Naive thymus-derived CD8-positive, alpha-beta T cell (primary cell): ENCODE measurements at regions not wholly inside any gene's neighbourhood (a gene's known extent, or its start where the extent isn't known, plus 50 kb on each side); places are given as distances from the start of the nearest gene placed in this dataset.

ENCODE experiments used
- ATAC-seq, 2 donors: fragments of 150-1000 bp; cut with Tn5 transposase in 1 of 2; sonication (Bioruptor Pico), chemical (Tn5 transposase) in 1 of 2; 1 replicate in 1 of 2; 2 replicates in 1 of 2; pipeline ENCODE4 v1.10.0; 2021; ENCODE audit warnings: mild to moderate bottlenecking in 2 of 2, moderate library complexity in 2 of 2
- POLR2A ChIA-PET: fragments of 350-600 bp; sonication (Branson Sonifier 250); formaldehyde crosslinking; loops from one replicate; lab custom pipeline; 2021; ENCODE audit warnings: antibody characterized with exemption; lab: Charles Lee
- DNase-seq, 10 donors: peaks; one replicate each; pipeline versions ENCODE4 v3.0.0 to v3.0.0-alpha.2; 2020 to 2022
- H3K27ac Mint-ChIP-seq, 10 donors: one replicate each; pipeline ENCODE4 v1.8.0; 2020 to 2022; ENCODE audit warnings: mild to moderate bottlenecking in 10 of 10, mixed read lengths in 10 of 10, moderate library complexity in 4 of 10, inconsistent platforms in 1 of 10
- H3K27me3 Mint-ChIP-seq, 5 donors: one replicate each; pipeline ENCODE4 v1.8.0; 2021 to 2022; ENCODE audit warnings: mixed read lengths in 5 of 5
- H3K36me3 Mint-ChIP-seq, 3 donors: one replicate each; pipeline ENCODE4 v1.8.0; 2020 to 2022; ENCODE audit warnings: mixed read lengths in 3 of 3, mild to moderate bottlenecking in 2 of 3, inconsistent platforms in 1 of 3
- H3K4me1 Mint-ChIP-seq, 4 donors: one replicate each; pipeline ENCODE4 v1.8.0; 2021 to 2022; ENCODE audit warnings: mixed read lengths in 4 of 4
- H3K4me3 Mint-ChIP-seq, 10 donors: one replicate each; pipeline ENCODE4 v1.8.0; 2020 to 2022; ENCODE audit warnings: mild to moderate bottlenecking in 10 of 10, mixed read lengths in 10 of 10, moderate library complexity in 6 of 10, inconsistent platforms in 1 of 10
- H3K9me3 Mint-ChIP-seq, 9 donors: one replicate each; pipeline ENCODE4 v1.8.0; 2020 to 2022; ENCODE audit warnings: mixed read lengths in 9 of 9, mild to moderate bottlenecking in 3 of 9, inconsistent platforms in 1 of 9, moderate library complexity in 1 of 9

DNA sequence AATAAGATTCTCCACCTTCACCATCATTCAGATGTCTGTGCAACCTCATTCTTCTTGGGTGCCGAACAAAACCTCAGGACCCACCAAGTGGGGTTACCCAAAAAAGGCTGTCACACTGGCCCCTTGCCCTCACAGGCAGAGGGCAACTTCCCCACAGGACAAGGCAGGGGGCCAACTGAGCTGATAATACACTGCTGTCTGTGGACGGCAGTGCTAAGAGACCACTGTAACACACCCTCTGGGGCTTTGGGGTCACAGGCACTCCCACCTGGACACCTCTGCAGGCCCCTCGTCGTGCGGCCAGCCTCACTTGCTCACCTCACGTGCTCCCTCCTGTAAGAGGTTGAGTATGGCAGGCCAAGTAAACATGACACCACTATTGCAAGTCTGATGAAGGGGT, 515.8 kb upstream of the COX7C start:
- POLR2A ChIA-PET, result no interaction called here
- no peaks in the 10 kb centered on the region for H3K4me1 Mint-ChIP-seq
- H3K36me3 Mint-ChIP-seq, result no peaks in the 10 kb centered on the region
- ATAC-seq (no peak), DNase-seq (no peak)
- no peaks in the 10 kb centered on the region for H3K27me3 Mint-ChIP-seq
- H3K9me3 Mint-ChIP-seq, result peaks cover 0 to 3% (median 0%) of the 10 kb centered on the region in 9 donors
- no peak overlapping the region for H3K4me3 Mint-ChIP-seq
- H3K27ac Mint-ChIP-seq, result no peak overlapping the region

DNA sequence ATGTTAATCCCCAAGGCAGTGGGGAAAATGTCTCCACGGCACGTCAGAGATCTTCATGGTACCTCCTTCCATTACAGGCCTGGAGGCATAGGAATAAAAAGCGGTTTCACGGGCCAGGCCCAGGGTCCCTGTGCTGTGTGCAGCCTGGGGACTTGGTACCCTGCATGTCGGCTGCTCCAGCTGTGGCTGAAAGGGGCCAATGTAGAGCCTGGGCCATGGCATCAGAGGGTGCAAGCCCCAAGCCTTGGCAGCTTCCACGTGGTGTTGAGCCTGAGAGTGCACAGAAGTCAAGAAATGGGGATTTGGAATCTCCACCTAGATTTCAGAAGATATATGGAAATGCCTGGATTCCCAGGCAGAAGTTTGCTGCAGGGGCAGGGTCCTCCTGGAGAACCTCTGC, 508.9 kb upstream of the COX7C start:
- no peak for DNase-seq
- Mint-ChIP-seq H3K36me3 (peaks cover 0 to 4% (median 0%) of the 10 kb centered on the region in 3 donors), H3K9me3 (peaks cover 0 to 26% (median 6%) of the 10 kb centered on the region in 9 donors), H3K4me1 (no peaks in the 10 kb centered on the region), H3K4me3 (no peak overlapping the region), H3K27me3 (no peaks in the 10 kb centered on the region), H3K27ac (no peak overlapping the region)
- POLR2A ChIA-PET, result no interaction called here
- no peak for ATAC-seq

DNA sequence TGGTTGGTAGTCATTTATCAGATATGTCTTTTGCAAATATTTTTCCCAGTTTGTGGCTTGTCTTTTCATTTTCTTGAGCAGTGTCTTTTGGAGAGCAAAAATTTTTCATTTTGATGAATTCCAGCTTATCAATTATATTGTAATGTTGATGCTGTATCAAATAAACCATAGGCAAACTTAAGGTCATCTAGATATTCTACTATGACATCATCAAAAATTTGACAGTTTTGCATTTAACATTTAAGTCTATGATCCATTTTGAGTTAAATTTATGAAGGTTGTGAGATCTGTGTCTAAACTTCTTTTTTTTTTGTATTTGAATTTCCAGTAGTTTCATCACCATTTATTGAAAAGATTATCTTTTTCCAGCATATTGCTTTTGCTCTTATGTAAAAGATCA, 505.5 kb upstream of the COX7C start:
- no peak overlapping the region for H3K4me3 Mint-ChIP-seq
- no peak overlapping the region for H3K27ac Mint-ChIP-seq
- no peaks in the 10 kb centered on the region for H3K4me1 Mint-ChIP-seq
- H3K27me3 Mint-ChIP-seq, result no peaks in the 10 kb centered on the region
- peaks cover 0 to 26% (median 6%) of the 10 kb centered on the region in 9 donors for H3K9me3 Mint-ChIP-seq
- H3K36me3 Mint-ChIP-seq, result peaks cover 0 to 4% (median 0%) of the 10 kb centered on the region in 3 donors
- POLR2A ChIA-PET, result no interaction called here
- ATAC-seq (no peak), DNase-seq (no peak)

DNA sequence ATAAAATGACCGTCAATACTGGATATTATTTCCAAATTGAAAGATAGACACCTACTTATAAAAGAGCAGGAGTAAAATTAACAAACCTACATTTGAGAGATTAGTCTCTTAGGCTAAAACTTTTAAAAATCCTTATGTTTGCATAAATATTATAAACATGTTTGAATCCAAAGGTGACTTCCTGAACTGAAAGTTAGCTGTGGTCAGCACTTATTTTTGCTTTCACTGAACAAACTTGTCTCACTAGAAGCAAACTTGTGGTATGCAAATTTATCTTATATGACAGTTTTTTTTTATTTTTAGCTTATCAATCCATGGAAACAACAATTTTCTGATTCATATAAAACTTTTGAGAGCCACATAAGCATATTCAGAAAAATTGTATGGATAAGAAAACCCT, 502.6 kb upstream of the COX7C start:
- POLR2A ChIA-PET, result no interaction called here
- Mint-ChIP-seq H3K4me1 (no peaks in the 10 kb centered on the region), H3K27ac (no peak overlapping the region), H3K36me3 (no peaks in the 10 kb centered on the region), H3K27me3 (no peaks in the 10 kb centered on the region), H3K9me3 (peaks cover 0 to 19% (median 5%) of the 10 kb centered on the region in 9 donors), H3K4me3 (no peak overlapping the region)
- ATAC-seq (no peak), DNase-seq (no peak)

DNA sequence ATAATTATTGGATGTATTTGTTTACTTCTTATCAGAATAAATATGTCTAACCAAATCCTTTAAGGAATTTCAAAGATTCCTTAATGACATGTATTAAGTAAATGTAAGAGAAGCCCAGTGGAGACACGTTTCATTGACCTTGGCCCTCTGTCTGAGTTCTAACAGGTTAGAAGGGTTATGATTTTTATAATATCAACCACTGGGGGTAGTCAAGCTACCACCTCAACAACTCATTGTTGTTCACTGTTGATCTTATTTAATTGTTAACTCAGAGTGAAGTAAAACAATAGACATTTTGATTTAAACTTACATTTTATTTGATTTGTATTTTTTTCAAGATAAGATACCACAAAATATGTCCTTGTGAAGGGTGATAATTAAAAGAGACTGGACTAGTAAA, 499.2 kb upstream of the COX7C start:
- ATAC-seq, result no peak
- H3K27ac Mint-ChIP-seq, result no peak overlapping the region
- POLR2A ChIA-PET, result no interaction called here
- H3K4me1 Mint-ChIP-seq, result no peaks in the 10 kb centered on the region
- no peaks in the 10 kb centered on the region for H3K36me3 Mint-ChIP-seq
- no peaks in the 10 kb centered on the region for H3K27me3 Mint-ChIP-seq
- no peak overlapping the region for H3K4me3 Mint-ChIP-seq
- DNase-seq, result no peak
- peaks cover 0 to 2% (median 0%) of the 10 kb centered on the region in 9 donors for H3K9me3 Mint-ChIP-seq

DNA sequence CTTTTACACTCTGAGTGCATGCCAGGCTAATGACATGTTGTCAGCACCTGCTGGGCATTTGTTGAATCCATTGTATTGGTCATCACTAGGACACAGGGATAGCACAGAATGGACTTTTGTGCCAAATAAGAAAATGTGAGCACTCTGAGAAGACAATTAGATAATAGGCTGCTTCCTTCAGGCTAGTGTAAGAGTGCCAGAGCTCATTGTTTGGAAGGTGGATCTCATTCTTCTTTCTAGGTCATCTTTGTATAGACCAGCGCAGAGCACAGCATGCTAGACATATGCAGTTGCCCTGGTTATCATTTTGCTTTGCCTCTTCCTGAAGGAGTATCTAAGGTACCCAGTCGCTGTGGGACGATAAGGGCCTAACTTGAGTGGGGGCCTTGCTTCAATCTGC, 493.4 kb upstream of the COX7C start:
- Mint-ChIP-seq H3K27me3 (no peaks in the 10 kb centered on the region), H3K9me3 (peaks cover 0 to 9% (median 0%) of the 10 kb centered on the region in 9 donors), H3K36me3 (no peaks in the 10 kb centered on the region), H3K27ac (no peak overlapping the region), H3K4me1 (no peaks in the 10 kb centered on the region), H3K4me3 (no peak overlapping the region)
- POLR2A ChIA-PET, result no interaction called here
- DNase-seq, result no peak
- ATAC-seq, result no peak

DNA sequence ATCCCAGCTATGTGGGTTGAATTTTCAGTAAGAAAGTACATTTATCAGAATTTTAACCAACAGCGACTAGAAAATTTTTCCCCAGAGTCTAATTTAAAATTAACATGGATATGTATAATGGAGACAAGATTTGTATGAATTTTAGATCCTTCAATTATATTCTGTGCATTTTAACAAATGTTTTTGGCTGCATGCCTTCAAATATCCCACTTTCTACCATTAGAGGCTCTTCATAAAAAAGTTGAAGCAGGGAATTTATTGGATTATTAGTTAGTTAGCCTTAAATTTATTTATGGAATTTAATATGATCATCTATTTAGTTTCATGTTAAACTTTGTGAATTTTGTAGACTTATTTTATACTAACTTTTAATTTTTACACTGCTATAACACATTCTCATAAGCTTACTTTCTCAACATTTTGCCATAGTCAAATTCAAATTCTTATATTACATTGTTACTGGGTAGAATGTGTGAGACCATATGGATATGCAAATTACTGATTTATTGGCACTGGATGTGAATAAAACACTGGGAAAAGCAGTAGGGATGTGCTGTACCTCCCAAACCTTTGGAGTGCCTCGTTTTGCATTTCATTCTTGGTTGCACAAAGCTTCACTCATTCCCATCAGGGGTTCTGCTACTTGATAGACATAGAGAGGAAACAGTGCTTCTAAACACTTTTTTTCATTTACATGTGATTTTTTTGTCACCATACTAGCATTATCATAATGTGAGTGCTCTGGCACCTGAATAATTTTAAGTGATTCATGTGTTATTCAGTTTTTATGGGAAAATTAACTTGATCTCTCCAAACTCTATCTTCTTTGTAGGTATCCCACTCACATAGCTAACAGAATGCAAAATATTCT, 491.8 kb upstream of the COX7C start:
- ATAC-seq (no peak), DNase-seq (no peak)
- H3K4me1 Mint-ChIP-seq, result no peaks in the 10 kb centered on the region
- H3K27me3 Mint-ChIP-seq, result no peaks in the 10 kb centered on the region
- no peak overlapping the region for H3K4me3 Mint-ChIP-seq
- peaks cover 0 to 9% (median 0%) of the 10 kb centered on the region in 9 donors for H3K9me3 Mint-ChIP-seq
- no peaks in the 10 kb centered on the region for H3K36me3 Mint-ChIP-seq
- H3K27ac Mint-ChIP-seq, result no peak overlapping the region
- POLR2A ChIA-PET, result no interaction called here

DNA sequence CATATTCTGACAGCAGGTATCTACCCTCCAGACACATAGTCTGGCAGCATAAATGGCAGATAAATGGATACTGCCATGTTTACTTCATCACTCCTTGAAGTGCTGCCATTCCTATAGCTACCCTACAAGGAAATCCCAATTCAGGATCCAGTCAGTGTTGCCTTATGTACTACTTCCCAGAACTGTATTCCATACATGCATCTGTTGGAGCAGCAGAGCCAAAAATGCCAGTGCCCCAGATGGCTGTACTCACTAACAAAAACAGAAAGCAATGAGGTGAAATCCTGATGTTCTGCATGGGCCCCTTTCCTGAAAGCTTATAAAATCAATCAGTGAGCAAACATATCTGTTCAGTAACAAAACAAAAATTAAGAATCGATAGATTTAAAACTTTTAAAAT, 490.0 kb upstream of the COX7C start:
- DNase-seq, result no peak
- POLR2A ChIA-PET, result no interaction called here
- H3K9me3 Mint-ChIP-seq, result peaks cover 0 to 9% (median 0%) of the 10 kb centered on the region in 9 donors

DNA sequence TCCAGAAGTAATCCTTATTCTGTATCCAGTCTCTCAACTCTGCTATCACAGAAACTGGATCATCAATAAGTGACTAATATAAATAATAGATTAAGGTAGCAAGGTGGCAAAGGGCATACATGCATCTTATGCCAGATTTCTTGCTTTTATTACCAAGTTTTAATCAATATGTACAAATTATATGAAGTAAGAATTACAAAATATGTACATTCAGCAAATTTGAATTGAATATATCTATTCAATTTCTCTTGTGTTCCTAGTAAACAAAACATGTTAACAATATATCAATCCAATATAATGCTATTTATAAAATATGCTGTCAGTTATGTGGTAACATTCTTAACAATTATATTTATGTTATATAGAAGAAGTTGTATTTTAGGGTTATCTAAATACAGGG, 488.7 kb upstream of the COX7C start:
- H3K36me3 Mint-ChIP-seq, result no peaks in the 10 kb centered on the region
- H3K27me3 Mint-ChIP-seq, result no peaks in the 10 kb centered on the region
- H3K9me3 Mint-ChIP-seq, result peaks cover 0 to 9% (median 0%) of the 10 kb centered on the region in 9 donors
- H3K27ac Mint-ChIP-seq, result no peak overlapping the region
- POLR2A ChIA-PET, result no interaction called here
- ATAC-seq (no peak), DNase-seq (no peak)
- no peaks in the 10 kb centered on the region for H3K4me1 Mint-ChIP-seq
- H3K4me3 Mint-ChIP-seq, result no peak overlapping the region

More for the DNA sequence above, 490.0 kb upstream of the COX7C start:
- no peak overlapping the region for H3K4me3 Mint-ChIP-seq
- no peaks in the 10 kb centered on the region for H3K4me1 Mint-ChIP-seq
- no peak overlapping the region for H3K27ac Mint-ChIP-seq
- H3K27me3 Mint-ChIP-seq, result no peaks in the 10 kb centered on the region
- ATAC-seq, result no peak
- H3K36me3 Mint-ChIP-seq, result no peaks in the 10 kb centered on the region

DNA sequence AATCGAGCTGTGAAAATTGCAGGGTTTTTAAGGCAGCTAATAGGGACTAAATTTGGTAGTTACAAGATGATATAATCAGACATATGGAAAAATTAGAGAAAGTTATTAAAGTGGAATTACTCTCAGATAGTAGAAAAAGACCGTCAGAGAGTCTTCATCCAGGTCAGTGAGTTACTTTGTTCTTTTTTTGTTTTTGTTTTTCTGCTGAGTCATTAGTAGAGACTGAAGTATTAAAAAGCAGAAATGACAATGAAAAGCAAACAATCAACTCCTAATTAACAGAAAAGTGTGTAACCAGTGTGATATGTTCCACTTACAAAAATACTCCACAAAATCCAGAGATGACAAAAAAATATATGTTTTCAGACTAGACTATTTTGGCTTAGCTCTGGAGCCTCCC, 480.4 kb upstream of the COX7C start:
- Mint-ChIP-seq H3K27ac (no peak overlapping the region), H3K4me1 (no peaks in the 10 kb centered on the region), H3K27me3 (no peaks in the 10 kb centered on the region), H3K9me3 (peaks cover 0 to 19% (median 3%) of the 10 kb centered on the region in 9 donors), H3K4me3 (no peak overlapping the region), H3K36me3 (no peaks in the 10 kb centered on the region)
- ATAC-seq (no peak), DNase-seq (no peak)
- POLR2A ChIA-PET, result no interaction called here

DNA sequence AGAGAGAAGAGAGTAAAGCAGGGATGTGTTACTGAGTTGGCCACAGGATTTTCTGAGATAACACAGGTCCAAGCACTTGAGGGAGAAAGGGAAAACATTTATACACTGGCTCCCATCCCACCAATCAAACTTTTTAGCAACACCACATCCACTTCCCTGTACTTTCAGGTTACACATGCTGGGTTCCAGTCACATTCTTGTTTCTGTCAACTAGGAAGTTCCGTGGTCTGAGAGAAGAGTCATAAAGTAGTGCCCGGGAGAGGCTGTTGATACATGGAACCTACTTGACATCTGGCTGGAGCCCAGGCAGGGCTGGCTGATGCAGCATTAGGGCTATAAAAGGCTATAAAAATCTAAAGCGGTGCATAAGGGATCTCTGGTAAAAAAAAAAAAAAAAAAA, 473.9 kb upstream of the COX7C start:
- POLR2A ChIA-PET, result interaction anchor here (0.7 kb wide), 1 partner anchor 509 kb away, joined by 5 read pairs; no protein-coding TSS in a partner anchor
- DNase-seq (no peak), ATAC-seq (no peak)
- Mint-ChIP-seq H3K4me1 (no peaks in the 10 kb centered on the region), H3K27me3 (no peaks in the 10 kb centered on the region), H3K4me3 (no peak overlapping the region), H3K36me3 (peaks cover 0 to 4% (median 0%) of the 10 kb centered on the region in 3 donors), H3K27ac (no peak overlapping the region), H3K9me3 (peaks cover 0 to 18% (median 6%) of the 10 kb centered on the region in 9 donors)

DNA sequence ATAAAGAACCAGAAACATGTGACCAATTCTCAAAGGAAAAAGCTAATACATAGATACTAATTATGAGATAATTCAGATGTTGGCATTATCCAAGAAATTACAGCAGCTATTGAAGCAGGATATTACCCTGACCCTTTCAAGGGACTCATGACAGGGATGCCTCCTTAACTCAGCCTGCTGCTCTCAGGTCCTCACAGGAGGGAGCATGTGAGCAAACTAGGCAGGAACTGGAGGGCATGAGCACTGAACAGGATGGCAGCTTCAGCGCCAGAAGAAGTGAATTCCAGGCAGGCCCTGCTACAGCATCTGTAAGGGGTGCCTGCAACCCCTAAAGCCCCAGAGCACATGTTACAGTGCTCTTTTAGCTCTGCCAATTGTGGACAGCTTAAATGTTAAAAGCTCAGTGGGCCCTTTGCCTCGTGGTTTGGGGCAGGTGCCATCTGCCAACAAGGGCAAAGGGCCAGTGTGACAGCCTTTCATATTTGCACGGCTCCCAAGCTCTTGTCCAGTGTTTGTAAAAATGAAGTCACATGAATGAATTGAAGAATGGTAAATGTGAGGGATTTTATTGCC, 464.7 kb upstream of the COX7C start:
- no peak overlapping the region for H3K27ac Mint-ChIP-seq
- no peak overlapping the region for H3K4me3 Mint-ChIP-seq
- POLR2A ChIA-PET, result no interaction called here
- no peaks in the 10 kb centered on the region for H3K4me1 Mint-ChIP-seq
- ATAC-seq (no peak), DNase-seq (no peak)
- H3K27me3 Mint-ChIP-seq, result no peaks in the 10 kb centered on the region
- H3K36me3 Mint-ChIP-seq, result no peaks in the 10 kb centered on the region
- H3K9me3 Mint-ChIP-seq, result peaks cover 0 to 2% (median 0%) of the 10 kb centered on the region in 9 donors

DNA sequence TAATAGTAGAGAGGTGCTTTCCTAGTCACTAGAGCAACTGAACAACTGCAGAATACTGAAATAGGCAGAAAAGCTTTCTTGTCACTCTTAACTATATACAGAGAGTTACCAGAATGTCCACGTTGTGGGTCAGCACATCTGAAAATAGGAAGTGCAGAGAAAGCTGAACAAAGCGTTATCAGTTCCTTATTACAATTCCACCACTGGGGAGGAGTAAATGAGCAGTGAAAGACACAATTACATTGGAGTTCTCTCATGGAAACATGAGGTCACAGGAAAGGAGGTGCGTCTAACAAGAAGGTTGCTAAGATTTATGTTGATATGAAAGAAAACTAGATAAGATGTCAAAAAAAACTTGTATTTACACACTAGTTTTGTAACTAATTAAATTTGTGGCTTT, 461.9 kb upstream of the COX7C start:
- DNase-seq (no peak), ATAC-seq (no peak)
- no peaks in the 10 kb centered on the region for H3K36me3 Mint-ChIP-seq
- H3K27ac Mint-ChIP-seq, result no peak overlapping the region
- no peak overlapping the region for H3K4me3 Mint-ChIP-seq
- H3K9me3 Mint-ChIP-seq, result peaks cover 0 to 5% (median 0%) of the 10 kb centered on the region in 9 donors
- POLR2A ChIA-PET, result no interaction called here
- H3K27me3 Mint-ChIP-seq, result peaks cover 0 to 2% (median 0%) of the 10 kb centered on the region in 5 donors
- H3K4me1 Mint-ChIP-seq, result no peaks in the 10 kb centered on the region
